GM19043 (cell line): ENCODE measurements at regions not wholly inside any gene's neighbourhood (a gene's known extent, or its start where the extent isn't known, plus 50 kb on each side); places are given as distances from the start of the nearest gene placed in this dataset.
"Not testable (repeated sequence)": the region's sequence is repeated elsewhere in the genome, so short reads cannot be mapped to it uniquely, and the experiment has no call there.

Experiments
- ATAC-seq: cut with Tn5 transposase; IDR thresholded peaks from one replicate; pipeline ENCODE4 v1.9.1; 2021; ENCODE audit warnings: low read depth; ENCODE audit not compliant: unreplicated experiment

DNA sequence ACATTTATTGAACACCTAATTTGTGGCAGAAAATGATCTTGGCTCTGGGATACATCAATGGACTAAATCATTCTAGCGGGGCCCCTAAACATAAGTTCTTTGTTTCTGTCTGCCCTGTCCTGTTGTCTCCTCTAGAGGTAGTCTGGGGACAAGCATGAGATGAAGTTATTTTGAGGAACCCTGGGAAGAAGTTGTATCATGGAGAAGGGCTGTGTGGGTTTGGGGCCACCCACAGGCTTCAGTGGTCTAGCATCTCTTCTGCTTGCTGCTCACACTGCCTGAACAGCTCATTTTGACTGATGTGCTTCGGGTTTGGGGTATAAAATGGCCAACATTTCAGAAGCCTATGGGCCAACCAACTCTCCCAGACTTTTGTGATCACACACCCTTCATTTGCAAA lies 50.3 kb upstream of the OSBPL11 start:
- ATAC-seq: no peak

GRCh38 chr3:125646581-125646980 lies 51.3 kb upstream of the OSBPL11 start:
- ATAC-seq: no peak

DNA sequence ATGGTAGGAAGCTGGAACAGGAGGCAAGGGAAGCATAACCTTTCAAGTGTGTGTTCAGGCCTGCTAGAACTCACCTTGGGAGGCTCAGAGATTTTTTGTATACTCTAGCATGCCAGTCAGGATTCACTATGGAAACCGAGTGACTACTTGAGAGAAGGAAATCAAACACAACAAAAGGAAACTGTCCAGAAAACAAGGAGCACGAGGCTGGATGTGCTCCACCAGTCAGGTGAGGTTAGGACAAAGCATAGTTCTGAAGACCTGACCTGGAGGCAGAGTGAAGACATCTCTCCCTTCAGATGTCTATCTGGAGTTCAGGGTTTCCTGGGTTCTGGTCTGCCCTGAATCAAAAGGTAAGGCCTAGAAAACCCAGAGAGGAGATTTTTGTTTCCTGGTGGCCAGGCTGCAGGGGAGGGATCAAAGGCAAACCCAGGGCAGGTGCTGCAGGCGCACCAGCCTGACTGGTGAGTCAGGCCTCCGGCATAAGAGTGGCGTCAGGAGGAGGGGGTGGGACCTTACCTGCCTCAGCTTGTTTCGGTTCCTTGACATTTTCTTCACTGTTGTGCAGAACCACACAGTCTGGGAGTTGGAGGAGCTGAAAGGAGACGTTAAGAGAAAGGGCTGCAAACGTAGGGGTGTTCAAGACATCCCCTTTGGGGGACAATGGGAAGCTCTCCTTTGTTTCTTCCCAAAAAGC lies 52.2 kb upstream of the OSBPL11 start:
- ATAC-seq: no peak

DNA sequence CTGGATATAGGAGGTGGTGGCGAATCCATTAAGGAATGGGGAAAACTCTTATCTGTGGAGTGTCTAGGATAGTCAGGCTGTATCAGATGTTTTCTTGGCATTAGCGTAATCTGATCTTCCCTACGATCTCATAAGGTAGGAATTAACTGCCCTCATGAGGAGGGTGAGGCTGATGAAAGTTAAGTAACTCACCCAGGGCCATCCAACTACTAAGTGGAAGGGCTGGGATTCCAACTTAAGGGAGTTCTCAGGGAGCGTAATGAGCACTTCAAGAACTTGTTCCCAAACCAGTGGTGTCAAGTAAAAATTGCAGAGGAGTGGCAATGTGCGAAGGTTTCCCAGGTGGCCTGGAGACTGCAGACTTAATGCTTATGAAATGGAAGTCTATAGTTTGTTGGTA lies 55.9 kb upstream of the OSBPL11 start:
- no peak for ATAC-seq

GRCh38 chr3:125652349-125652748 lies 57.1 kb upstream of the OSBPL11 start:
- no peak for ATAC-seq

DNA sequence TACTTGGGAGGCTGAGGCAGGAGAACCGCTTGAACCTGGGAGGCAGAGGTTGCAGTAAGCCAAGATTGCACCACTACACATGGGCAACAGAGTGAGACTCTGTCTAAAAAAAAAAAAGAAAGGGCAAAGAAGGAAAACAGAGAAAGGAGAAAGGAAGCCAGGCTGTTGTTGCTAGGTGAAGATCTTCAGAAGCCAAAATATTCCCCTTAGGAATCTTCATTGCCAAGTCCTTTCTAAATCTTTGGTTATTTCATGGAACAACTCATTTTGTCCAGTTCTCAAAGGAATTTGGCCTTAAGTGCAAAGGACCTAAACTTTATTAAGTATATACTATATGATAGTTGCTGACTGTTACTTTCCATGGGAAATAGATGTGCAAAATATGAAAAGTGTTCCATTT lies 59.2 kb upstream of the OSBPL11 start:
- no peak for ATAC-seq

GRCh38 chr3:125662675-125663074 lies 67.4 kb upstream of the OSBPL11 start:
- ATAC-seq: no peak

DNA sequence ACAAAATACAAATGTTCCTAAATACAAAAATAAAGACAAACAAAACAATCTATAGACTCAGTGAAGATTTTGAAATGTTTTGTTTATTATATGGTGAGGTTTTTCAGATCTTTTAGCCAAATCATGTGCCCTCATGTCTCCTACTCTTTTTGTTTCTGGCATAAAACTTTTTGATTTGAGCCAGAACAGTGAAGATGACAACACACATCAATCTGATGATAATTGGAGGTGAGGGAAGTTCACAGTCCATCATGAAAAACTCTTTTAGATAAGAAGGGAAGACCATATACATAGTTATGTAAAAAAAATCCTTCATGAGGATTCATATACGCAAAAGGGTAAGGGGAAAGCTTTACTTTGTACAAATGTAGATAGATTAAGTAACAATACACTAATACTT lies 75.1 kb upstream of the OSBPL11 start:
- no peak for ATAC-seq

DNA sequence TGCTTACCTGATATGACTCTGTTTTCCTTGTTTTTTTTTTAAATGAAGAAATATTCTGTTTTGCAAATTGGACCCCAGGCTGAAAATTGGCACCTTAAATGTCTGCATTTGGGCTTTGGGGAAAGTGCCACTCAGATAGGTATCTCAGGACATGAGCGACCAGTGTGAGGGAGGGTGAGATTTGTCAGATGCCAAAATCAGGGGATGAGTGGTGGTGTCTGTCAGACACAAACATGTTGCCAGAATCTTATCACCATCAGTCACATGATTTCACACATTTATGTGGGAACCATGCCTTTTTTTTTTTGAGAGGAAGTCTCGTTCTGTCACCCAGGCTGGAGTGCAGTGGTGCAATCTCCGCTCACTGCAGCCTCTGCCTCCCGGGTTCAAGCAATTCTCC lies 75.6 kb upstream of the OSBPL11 start:
- ATAC-seq: no peak

GRCh38 chr3:125671461-125672243 lies 76.4 kb upstream of the OSBPL11 start:
- no peak for ATAC-seq

DNA sequence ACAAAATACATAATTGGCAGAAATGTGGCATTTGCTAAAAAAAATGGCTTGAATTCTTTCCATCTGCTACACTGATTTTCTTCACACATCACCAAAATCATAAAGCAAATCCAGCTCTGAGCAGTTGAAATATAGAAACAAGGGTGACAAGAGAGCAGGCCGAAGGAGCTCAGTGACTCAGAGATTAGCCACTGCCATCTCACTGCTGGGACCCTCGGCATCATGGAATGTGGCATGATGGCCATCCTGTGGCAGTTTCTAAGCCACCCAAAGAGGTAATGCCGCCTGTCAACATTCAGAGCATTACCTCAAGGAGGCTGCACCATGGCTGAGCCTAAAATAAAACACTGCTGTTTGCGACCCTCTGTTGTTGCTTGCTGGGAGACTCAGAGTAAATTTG lies 80.5 kb upstream of the OSBPL11 start:
- no peak for ATAC-seq

GRCh38 chr3:125679258-125679657 lies 84.0 kb upstream of the OSBPL11 start:
- no peak for ATAC-seq

GRCh38 chr3:125681146-125681545 lies 85.8 kb upstream of the OSBPL11 start:
- no peak for ATAC-seq

- not testable (repeated sequence) for ATAC-seq
Observed at GRCh38 chr3:125681906-125682305, 86.6 kb upstream of the OSBPL11 start.

DNA sequence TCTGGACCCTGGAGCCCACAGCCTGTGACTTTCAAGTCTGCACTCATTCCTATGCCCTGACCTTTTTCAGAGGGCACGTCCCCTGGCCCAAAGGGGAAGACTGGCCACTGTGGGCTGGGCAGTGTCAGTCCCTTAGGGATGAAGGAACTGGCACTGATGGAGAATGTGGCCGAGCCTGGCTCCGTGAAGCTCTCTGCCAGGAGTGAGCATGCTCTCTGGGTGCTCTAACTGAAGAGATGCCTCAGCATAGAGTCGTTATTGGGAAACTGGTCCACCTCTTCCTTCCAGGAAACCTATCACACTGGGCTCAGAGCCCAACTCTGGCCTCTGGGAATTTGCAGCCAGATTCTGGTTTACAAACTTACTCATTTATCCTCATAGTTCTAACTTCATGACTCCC lies 87.3 kb upstream of the OSBPL11 start:
- not testable (repeated sequence) for ATAC-seq

GRCh38 chr3:125683067-125683829 lies 88.0 kb upstream of the OSBPL11 start:
- ATAC-seq: no peak

- no peak for ATAC-seq
Observed at GRCh38 chr3:125684199-125684598, 88.9 kb upstream of the OSBPL11 start.

DNA sequence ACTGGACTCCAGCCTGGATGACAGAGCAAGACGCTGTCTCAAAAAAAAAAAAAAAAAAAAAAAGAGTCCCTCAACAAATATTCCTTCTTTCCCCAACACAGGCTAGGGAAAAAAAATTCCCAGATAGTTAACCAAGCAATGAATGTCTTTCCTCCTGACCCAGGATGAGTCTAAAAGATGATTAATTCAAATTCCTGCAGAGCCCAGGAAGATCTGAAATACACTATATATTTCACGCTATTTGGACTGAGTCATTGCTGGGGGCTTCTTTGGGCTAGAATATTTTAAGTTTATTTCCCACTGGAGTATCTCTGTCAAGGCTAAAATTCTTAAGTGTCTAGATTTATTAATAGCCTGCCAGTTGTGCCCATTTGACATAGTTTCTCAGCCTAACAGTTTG lies 90.4 kb upstream of the OSBPL11 start:
- not testable (repeated sequence) for ATAC-seq

DNA sequence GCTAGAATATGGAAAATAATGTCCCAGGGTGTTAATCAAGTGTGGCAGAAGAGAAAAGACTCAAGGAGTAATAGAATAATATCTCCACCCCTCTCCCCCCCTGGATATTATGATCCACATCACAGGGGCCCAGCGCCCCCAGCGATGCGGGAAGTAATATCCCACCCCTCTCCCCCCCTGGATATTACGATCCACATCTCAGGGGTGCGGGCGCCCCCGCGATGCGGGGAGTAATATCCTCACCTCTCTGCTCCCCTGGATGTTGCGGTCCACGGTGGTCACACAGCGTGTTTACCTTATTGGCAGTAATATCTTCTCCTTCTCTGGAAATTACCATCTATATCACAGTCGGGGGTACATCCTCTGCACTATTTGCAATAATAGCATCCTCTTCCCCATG lies 97.1 kb upstream of the OSBPL11 start:
- ATAC-seq: no peak

DNA sequence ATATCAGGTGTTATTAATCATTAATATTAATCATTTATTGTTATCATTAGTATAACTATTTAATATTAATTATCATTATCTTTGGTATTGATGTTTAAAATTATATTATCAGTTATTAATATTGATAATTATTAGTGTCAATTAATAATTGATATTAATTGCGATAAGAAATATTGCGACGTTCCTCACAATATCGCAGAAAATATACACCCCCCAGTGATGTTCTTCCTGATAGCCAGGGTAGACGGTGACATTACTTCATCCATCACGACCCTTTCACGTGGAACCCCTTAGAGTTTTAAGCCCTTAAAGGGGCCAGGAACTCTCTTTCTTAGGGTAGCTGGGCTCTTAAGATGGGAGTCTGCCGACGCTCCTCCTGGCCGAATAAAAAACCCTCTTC lies 98.6 kb upstream of the OSBPL11 start:
- no peak for ATAC-seq

GRCh38 chr3:125694761-125695294 lies 99.5 kb upstream of the OSBPL11 start:
- no peak for ATAC-seq
